NCI-H524 (cell line): ENCODE measurements at regions not wholly inside any gene's neighbourhood (a gene's known extent, or its start where the extent isn't known, plus 50 kb on each side); places are given as distances from the start of the nearest gene placed in this dataset.
A peak's percentile ranks its signal among the peaks of the same experiment; 100 is the strongest.

Source experiments
- DNase-seq, 2 experiments: peaks; one replicate each; lab custom pipeline; 2025; lab: John Stamatoyannopoulos, UW

DNA sequence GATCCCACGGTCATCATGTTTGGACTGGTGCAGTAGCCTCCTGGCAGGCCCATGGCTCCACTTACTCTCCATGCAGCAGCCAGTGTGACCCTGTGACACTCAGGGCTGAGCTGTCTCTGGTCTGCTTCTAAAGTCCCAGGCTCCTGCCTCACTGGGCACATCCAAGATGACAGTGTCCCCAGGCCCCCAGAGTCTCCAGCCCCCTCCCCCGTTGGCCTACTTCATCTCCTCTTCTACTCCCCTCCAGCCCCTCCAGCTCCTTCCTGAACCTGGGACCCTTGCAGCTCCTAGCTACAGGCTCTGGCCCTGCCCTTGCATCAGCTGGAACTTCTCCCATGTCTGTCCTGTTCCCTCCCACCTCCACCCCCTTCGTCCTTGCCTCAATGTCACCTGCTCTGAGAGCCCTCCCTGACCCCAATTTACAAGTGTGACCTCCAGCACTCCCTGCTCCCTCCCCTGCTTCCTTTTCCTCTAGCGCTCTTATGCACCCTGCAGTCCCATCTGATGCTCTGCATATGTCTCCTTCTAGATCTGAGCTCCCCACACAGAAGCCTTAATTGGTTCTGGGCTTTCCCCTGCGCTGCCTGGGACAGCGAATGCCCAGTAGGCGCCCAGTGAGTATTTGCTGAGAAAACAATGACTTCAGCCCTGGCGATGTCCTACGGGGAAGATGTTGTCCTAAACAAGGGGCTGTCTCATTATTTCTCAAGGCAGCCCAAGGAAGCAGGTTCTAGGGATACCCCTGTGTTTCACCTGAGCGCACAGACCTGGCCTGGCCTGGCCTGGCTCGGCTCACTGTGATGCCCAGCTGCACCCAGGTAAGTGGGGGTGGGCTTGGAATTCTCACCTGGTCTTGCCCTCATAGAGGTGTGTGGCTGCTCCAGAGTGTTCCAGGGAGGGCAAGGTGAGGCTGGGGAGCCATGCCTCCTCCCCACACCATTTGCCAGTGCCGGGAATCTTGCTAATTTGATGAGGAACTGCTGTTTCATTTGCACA lies 600.6 kb downstream of the PTPRU start:
- no peak for DNase-seq

- DNase-seq = no peak
These were observed 599.6 kb downstream of the PTPRU start for GRCh38 chr1:29835874-29836273.

GRCh38 chr1:29835406-29835805 lies 599.1 kb downstream of the PTPRU start:
- DNase-seq = no peak

DNA sequence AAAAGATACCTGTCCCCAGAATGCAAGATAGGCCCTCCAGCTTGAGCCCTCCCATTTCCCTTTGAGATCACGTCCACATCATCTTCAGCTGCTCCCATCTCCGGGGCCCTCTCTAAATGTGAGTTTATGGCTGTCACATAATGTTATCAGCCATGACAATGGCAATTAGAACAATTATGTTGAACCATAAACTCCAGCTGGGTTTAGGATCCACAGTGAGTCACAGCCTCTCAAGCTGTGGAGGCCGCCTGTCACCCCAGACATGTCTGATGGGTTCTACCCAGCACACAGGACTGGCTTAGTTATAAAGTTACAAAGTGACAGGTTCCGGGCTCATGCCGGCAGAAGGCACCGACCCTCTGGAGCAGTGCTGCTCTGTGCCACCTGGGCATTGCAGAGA lies 597.3 kb downstream of the PTPRU start:
- DNase-seq = peak in 1 of 2 experiments; percentile 17

GRCh38 chr1:29832936-29833335 lies 596.6 kb downstream of the PTPRU start:
- DNase-seq = no peak

- no peak for DNase-seq
These were observed 596.1 kb downstream of the PTPRU start for GRCh38 chr1:29832471-29832870.

DNA sequence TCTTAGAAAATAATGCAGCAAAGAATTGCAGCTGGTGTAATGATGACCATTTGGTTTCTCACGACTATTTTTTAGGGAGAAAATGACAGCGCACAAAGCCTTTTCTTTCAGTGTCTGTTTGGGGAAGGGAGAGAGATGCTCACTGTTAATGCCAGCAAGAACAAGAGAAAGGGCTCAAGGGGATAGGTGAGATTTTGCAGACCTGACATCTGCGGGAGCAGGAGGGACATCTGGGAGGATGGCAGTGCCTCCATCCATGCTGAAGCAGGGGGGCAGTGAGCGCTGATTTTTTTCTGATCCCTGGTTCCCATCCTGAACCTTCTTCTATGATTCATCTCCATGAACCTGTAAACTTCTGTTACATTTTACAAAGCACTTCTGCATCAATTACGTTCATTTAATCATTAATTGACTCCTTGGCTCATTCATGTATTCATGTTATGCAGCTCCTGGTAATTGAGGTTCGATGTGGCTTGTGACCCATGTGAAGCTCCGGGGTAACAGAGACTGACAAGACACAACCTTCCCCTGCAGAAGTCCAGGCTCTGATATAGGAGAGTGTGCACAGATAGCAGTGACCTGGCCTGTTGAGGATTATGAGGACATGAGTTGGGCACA lies 595.3 kb downstream of the PTPRU start:
- DNase-seq = peak in 1 of 2 experiments; percentile 2

DNA sequence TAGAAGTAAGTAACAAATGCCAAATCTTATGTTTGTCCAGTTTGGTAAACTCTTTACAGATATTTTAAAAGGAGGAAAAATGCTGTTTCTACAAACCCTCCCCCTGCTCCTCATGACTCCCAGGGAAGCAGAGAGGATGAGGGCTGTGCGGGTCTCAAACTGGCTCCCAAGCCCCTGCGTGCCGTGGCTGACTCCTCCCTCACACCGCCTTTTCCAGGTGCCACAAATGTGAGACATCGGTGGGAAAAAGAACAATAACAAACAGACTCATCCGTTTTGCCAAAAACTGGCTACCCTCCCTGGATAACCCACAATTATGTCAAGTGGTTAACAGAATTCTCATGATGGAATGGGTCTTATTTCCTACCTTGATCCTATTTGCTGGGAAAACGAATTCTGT lies 594.6 kb downstream of the PTPRU start:
- no peak for DNase-seq

DNA sequence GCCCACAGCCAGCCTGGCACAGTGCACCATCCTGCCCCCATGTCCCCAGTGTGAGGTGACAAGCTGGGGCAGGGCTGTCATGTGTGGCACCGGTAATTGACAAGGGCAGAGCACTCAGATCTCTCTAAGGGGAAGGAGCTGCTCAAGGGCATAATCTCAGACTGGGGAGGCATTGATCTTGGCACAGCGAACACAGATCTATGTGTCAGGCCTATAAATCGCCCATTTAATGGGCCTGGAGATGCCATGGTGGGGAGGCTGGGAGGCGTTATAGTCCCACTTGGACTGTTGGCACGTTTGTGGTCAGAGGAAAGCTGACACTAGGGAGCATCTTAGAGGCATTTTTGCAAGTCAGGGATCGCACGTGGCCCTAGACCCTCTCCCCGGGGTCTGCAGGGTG lies 594.1 kb downstream of the PTPRU start:
- DNase-seq = no peak

DNA sequence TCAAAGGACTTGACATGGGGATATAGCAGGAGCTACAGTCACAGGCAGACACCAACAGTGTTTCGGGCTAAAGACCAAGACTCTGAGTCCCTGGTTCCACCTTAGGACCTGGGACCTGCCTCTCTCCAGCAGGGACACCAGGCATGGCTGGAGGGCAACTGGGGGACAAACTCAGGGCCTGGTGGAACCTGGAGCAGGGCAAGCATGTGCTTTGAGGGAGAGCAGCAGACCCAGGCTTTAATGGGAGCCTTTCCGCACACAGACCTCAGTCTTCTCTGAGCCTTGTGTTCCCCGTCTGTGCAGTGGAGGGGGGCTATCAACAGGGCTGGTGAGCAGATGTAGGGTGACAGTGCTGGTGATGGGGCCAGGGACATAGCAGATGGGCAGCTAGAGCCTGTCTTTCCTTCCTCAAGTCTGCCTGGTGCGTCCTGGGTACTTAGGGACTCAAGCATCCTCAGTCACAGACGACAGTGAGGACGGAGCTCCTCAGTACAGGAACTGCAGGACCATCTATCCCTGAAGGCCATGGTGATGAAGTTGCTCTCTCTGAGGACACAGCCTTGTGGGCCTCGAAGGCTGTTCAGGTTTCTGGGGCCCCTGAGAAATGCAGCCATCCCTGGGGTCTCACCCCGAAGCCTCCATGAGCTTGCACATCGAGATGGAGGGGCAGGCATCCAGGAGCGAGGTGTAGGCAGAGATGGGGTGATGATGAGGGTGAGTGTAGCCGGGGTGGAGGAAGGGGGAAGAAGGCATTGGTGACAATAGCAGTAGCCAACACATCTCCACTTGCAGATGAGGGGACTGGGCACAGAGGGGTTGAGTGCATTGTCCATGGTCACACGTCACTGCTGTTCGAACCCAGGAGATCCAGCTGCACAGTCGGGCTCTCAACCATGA lies 593.4 kb downstream of the PTPRU start:
- no peak for DNase-seq

- DNase-seq = no peak
These were observed 592.5 kb downstream of the PTPRU start for GRCh38 chr1:29828526-29829447.

- no peak for DNase-seq
These were observed 591.6 kb downstream of the PTPRU start for GRCh38 chr1:29827801-29828525.

GRCh38 chr1:29827237-29827750 lies 591.0 kb downstream of the PTPRU start:
- no peak for DNase-seq

DNA sequence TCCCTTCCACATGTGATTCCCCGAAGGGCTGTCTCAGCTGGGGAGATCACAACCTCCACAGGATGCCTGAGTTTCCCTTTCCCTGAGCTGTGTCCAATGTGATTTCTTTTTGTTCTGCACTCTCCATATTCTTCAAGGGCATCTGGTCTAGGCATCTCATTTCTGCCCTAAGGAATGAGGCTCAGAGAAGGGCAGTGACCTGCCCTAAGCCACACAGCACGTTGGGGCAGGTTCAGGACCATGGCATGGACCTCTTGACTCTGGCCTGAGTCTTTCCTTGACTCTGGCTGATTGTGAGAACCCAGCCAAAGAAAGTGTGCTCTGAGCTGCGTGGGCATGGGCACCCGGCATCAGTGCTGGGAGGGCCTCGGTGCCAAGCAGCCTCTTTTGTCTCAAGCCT lies 590.3 kb downstream of the PTPRU start:
- no peak for DNase-seq

DNA sequence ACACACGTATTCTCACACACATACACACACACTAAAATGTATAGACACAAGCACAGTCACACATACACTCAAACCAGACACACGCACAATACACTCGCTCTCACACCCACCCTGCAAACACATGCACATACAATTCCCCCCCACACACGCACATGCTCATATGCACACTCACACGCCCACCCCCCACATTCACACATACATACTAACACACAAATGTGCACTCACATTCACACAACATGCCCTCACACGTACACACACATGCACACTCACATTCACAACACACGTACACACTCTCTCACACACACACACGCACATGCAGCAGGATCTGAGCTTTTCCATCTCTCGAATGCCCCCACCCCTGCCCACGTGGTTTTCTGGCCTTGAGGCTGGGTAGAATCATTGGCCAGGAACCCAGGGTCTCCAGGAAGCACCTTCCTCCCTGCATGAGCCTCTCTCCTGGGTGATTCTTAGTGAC lies 589.7 kb downstream of the PTPRU start:
- DNase-seq = no peak

- DNase-seq = no peak
These were observed 589.1 kb downstream of the PTPRU start for GRCh38 chr1:29825274-29825940.

DNA sequence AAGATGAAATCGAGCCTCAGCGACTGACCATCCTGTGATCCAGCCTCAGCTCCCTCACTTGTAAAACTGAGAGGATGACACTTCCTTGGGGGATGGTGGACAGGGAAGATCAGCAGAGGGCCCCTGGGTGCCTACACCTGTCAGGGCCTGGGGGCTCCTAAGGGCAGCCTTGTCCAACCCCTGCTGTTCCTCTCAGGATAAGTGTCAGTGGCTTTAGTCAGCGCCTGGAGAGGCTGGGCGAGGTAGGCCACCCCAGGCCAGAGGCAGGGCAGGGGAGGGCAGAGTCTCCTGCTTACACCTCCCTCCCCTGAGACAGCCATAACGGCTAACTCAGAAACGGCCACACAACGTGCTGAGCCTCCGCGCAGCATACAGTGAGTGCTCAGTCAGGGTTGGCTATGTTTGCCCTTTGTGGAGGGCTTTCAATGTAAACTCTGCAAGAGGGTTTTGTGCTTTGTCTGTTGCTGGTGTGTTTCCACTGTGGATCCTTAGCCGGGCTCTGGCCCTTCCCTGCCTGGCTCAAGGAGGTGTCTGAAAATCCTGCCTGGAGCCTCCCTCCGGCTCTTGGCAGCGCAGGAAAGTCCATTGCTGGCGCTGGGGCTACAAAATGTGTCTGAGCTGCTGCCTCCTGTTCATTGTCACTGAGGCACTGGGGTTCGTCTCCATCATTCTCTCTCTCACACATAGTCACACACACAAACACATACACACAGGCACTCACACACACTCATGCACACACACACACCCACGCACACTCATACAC lies 588.4 kb downstream of the PTPRU start:
- DNase-seq = no peak

GRCh38 chr1:29824025-29824424 lies 587.7 kb downstream of the PTPRU start:
- no peak for DNase-seq

DNA sequence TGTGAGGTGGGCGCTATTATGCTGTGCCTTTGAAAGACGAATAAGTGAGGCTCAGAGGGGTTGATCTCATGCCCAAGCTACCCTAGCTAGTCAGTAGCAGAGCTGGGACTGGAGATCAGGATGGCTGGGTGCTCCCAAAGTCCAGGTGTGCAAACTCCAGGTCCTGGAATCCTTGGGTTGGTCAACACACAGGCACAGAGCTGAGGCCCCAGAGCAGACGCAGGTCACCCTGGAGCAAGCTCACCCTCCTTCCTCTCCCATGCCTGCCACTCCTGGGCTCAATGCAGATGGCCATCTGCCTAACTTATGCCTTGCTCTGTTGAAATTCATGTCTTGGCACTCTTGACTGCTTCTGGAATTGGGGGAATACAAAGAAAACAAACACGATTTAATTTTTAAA lies 587.2 kb downstream of the PTPRU start:
- DNase-seq = no peak
